Liver (tissue), 8 donors: ENCODE measurements at regions not wholly inside any gene's neighbourhood (a gene's known extent, or its start where the extent isn't known, plus 50 kb on each side); places are given as distances from the start of the nearest gene placed in this dataset.

Experiments
- DNase-seq: peaks from one replicate; pipeline ENCODE4 v3.0.0-alpha.2; 2017; ENCODE audit warnings: low spot score
- H3K27ac ChIP-seq, 2 donors: one replicate each; pipeline ENCODE4 v1.7.0; 2013; ENCODE audit warnings: inconsistent platforms in 2 of 2, low read length in 2 of 2, control low read depth in 1 of 2, low read depth in 1 of 2, mild to moderate bottlenecking in 1 of 2
- H3K27me3 ChIP-seq, 4 donors: one replicate each; pipeline versions ENCODE4 v1.6.1 to v1.7.0; 2013; ENCODE audit warnings: low read length in 3 of 4, inconsistent platforms in 1 of 4, mild to moderate bottlenecking in 1 of 4, moderate library complexity in 1 of 4; ENCODE audit not compliant: control insufficient read depth in 4 of 4, insufficient read depth in 4 of 4
- H3K36me3 ChIP-seq, 4 donors: one replicate each; pipeline versions ENCODE4 v1.6.1 to v1.7.0; 2013; ENCODE audit warnings: low read length in 3 of 4, mild to moderate bottlenecking in 3 of 4, low read depth in 1 of 4, moderate library complexity in 1 of 4; ENCODE audit not compliant: control insufficient read depth in 4 of 4, insufficient read depth in 3 of 4
- H3K4me1 ChIP-seq, 4 donors: one replicate each; pipeline versions ENCODE4 v1.6.1 to v1.7.0; 2013; ENCODE audit warnings: low read length in 3 of 4, mild to moderate bottlenecking in 3 of 4, moderate library complexity in 1 of 4; ENCODE audit not compliant: control insufficient read depth in 4 of 4, insufficient read depth in 4 of 4
- H3K4me3 ChIP-seq, 3 donors: one replicate each; pipeline versions ENCODE4 v1.6.1 to v1.7.0; 2013; ENCODE audit warnings: low read length in 3 of 3, control low read depth in 1 of 3, low read depth in 1 of 3, mild to moderate bottlenecking in 1 of 3
- H3K9ac ChIP-seq, 2 donors: one replicate each; pipeline ENCODE4 v1.7.0; 2013; ENCODE audit warnings: low read length in 2 of 2, mild to moderate bottlenecking in 2 of 2, moderate library complexity in 2 of 2, control low read depth in 1 of 2, low read depth in 1 of 2
- H3K9me3 ChIP-seq, 4 donors: one replicate each; pipeline versions ENCODE4 v1.6.1 to v1.7.0; 2013; ENCODE audit warnings: low read length in 3 of 4; ENCODE audit not compliant: control insufficient read depth in 4 of 4
- EGR1 ChIP-seq, 2 donors: IDR thresholded peaks; 2 replicates each; pipeline ENCODE4 v1.6.1; 2016 to 2018; ENCODE audit warnings: antibody characterized with exemption in 2 of 2, low read depth in 2 of 2
- FOXA1 ChIP-seq: IDR thresholded peaks from 2 replicates; pipeline ENCODE4 v1.6.1; 2016; ENCODE audit warnings: antibody characterized with exemption
- FOXA2 ChIP-seq: IDR thresholded peaks from 2 replicates; pipeline ENCODE4 v1.6.1; 2016; ENCODE audit warnings: antibody characterized with exemption
- GABPA ChIP-seq, 2 donors: IDR thresholded peaks in 1 of 2; conservative IDR thresholded peaks in 1 of 2; 2 replicates each; pipeline ENCODE4 v1.6.1; 2016; ENCODE audit warnings: antibody characterized with exemption in 2 of 2, mild to moderate bottlenecking in 1 of 2, moderate library complexity in 1 of 2
- HNF4A ChIP-seq, 2 donors: conservative IDR thresholded peaks; 2 replicates each; pipeline ENCODE4 v1.6.1; 2016; ENCODE audit warnings: antibody characterized with exemption in 2 of 2, mild to moderate bottlenecking in 2 of 2
- HNF4G ChIP-seq: IDR thresholded peaks from 2 replicates; pipeline ENCODE4 v1.6.1; 2016; ENCODE audit warnings: antibody characterized with exemption
- JUND ChIP-seq, 2 donors: IDR thresholded peaks; 2 replicates each; pipeline ENCODE4 v1.6.1; 2016; ENCODE audit warnings: antibody characterized with exemption in 2 of 2
- NR2F2 ChIP-seq: IDR thresholded peaks from 2 replicates; pipeline ENCODE4 v1.6.1; 2016; ENCODE audit warnings: antibody characterized with exemption
- RAD21 ChIP-seq, 2 donors: IDR thresholded peaks; 2 replicates each; pipeline ENCODE4 v1.6.1; 2016; ENCODE audit warnings: antibody characterized with exemption in 2 of 2, mild to moderate bottlenecking in 2 of 2
- RXRA ChIP-seq, 2 donors: IDR thresholded peaks; 2 replicates each; pipeline ENCODE4 v1.6.1; 2017 to 2018; ENCODE audit warnings: antibody characterized with exemption in 2 of 2, mild to moderate bottlenecking in 1 of 2
- SP1 ChIP-seq: IDR thresholded peaks from 2 replicates; pipeline ENCODE4 v1.6.1; 2018; ENCODE audit warnings: antibody characterized with exemption, mild to moderate bottlenecking
- TAF1 ChIP-seq: conservative IDR thresholded peaks from 2 replicates; pipeline ENCODE4 v1.6.1; 2016; ENCODE audit warnings: antibody characterized with exemption, mild to moderate bottlenecking
- YY1 ChIP-seq: IDR thresholded peaks from 2 replicates; pipeline ENCODE4 v1.6.1; 2016; ENCODE audit warnings: antibody characterized with exemption, mild to moderate bottlenecking
- WGBS: extraction: QIAGEN DNeasy Blood & Tissue Kit; methylation state at CpG from one replicate; pipeline ENCODE4 v1.1.7; 2013; 5-methylcytosine and 5-hydroxymethylcytosine counted together
- TF ChIP-seq, protein P1 (sequence below): IDR thresholded peaks from 2 replicates; pipeline ENCODE4 v1.6.1; 2016; ENCODE audit warnings: antibody characterized with exemption
- TF ChIP-seq, protein P2 (sequence below): IDR thresholded peaks from 2 replicates; pipeline ENCODE4 v1.6.1; 2016; ENCODE audit warnings: antibody characterized with exemption
- TF ChIP-seq, protein P3 (sequence below): fragments of 150-350 bp; IDR thresholded peaks from 2 replicates; pipeline ENCODE4 v1.5.1; 2017; ENCODE audit warnings: improper control_type of control experiment, low read depth, low read length; ENCODE audit not compliant: missing input control
- TF ChIP-seq, protein P4 (sequence below): IDR thresholded peaks from 2 replicates; pipeline ENCODE4 v1.6.1; 2016; ENCODE audit warnings: antibody characterized with exemption
- TF ChIP-seq, protein P5 (sequence below): IDR thresholded peaks from 2 replicates; pipeline ENCODE4 v1.6.1; 2016; ENCODE audit warnings: antibody characterized with exemption, mild to moderate bottlenecking
- donor health status: healthy.
- donor health status: healthy.
- donor health status: healthy.
- donor health status: healthy.
- donor health status: healthy.

DNA sequence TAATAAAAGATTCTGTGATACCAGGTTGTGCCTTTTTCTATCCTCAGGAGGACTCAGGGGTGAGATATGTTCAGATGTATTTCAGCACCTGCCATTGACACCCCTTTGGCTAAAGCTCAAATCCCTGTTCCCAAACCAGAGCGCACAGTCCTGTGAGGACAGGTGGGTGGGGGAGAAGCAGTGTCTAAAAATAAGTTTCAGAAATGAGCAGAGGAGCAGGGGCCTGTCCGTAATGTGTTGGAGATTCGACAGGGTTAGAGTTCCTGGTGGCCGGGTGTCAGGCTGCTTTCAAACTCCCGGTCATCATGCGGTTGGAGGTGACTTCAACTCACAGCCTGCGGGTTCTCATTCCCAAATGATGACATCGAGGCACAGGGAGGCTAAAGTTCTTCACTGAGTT is 211.5 kb downstream of the KLF6 start:
- Histone ChIP-seq H3K4me3 (no peak overlapping the region), H3K36me3 (no peaks in the 10 kb centered on the region), H3K27me3 (no peaks in the 10 kb centered on the region), H3K4me1 (no peaks in the 10 kb centered on the region), H3K9me3 (no peaks in the 10 kb centered on the region), H3K27ac (no peak overlapping the region), H3K9ac (no peak overlapping the region)
- 71% methylated on average over 8 of the region's 8 CpGs for WGBS
- TF ChIP-seq NR2F2 (no peak), RAD21 (IDR thresholded peaks at IDR 0.05) (no peak), EGR1 (IDR thresholded peaks at IDR 0.05; ENCODE audit: low read depth in 2 of 2) (no peak), SP1 (no peak), FOXA2 (no peak), RXRA (IDR thresholded peaks at IDR 0.05) (no peak), JUND (IDR thresholded peaks at IDR 0.05) (no peak), GABPA (IDR thresholded peaks at IDR 0.05 in 1 of 2, conservative IDR thresholded peaks at IDR 0.05 in 1 of 2) (no peak), TAF1 (no peak), YY1 (no peak), FOXA1 (no peak)
- TF ChIP-seq, protein P1, sequence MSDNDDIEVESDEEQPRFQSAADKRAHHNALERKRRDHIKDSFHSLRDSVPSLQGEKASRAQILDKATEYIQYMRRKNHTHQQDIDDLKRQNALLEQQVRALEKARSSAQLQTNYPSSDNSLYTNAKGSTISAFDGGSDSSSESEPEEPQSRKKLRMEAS: no peak
- TF ChIP-seq, protein P2, sequence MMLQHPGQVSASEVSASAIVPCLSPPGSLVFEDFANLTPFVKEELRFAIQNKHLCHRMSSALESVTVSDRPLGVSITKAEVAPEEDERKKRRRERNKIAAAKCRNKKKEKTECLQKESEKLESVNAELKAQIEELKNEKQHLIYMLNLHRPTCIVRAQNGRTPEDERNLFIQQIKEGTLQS: no peak
- TF ChIP-seq, protein P3, sequence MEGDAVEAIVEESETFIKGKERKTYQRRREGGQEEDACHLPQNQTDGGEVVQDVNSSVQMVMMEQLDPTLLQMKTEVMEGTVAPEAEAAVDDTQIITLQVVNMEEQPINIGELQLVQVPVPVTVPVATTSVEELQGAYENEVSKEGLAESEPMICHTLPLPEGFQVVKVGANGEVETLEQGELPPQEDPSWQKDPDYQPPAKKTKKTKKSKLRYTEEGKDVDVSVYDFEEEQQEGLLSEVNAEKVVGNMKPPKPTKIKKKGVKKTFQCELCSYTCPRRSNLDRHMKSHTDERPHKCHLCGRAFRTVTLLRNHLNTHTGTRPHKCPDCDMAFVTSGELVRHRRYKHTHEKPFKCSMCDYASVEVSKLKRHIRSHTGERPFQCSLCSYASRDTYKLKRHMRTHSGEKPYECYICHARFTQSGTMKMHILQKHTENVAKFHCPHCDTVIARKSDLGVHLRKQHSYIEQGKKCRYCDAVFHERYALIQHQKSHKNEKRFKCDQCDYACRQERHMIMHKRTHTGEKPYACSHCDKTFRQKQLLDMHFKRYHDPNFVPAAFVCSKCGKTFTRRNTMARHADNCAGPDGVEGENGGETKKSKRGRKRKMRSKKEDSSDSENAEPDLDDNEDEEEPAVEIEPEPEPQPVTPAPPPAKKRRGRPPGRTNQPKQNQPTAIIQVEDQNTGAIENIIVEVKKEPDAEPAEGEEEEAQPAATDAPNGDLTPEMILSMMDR: no peak
- TF ChIP-seq, protein P4, sequence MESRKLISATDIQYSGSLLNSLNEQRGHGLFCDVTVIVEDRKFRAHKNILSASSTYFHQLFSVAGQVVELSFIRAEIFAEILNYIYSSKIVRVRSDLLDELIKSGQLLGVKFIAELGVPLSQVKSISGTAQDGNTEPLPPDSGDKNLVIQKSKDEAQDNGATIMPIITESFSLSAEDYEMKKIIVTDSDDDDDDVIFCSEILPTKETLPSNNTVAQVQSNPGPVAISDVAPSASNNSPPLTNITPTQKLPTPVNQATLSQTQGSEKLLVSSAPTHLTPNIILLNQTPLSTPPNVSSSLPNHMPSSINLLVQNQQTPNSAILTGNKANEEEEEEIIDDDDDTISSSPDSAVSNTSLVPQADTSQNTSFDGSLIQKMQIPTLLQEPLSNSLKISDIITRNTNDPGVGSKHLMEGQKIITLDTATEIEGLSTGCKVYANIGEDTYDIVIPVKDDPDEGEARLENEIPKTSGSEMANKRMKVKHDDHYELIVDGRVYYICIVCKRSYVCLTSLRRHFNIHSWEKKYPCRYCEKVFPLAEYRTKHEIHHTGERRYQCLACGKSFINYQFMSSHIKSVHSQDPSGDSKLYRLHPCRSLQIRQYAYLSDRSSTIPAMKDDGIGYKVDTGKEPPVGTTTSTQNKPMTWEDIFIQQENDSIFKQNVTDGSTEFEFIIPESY: no peak
- no peak for DNase-seq

DNA sequence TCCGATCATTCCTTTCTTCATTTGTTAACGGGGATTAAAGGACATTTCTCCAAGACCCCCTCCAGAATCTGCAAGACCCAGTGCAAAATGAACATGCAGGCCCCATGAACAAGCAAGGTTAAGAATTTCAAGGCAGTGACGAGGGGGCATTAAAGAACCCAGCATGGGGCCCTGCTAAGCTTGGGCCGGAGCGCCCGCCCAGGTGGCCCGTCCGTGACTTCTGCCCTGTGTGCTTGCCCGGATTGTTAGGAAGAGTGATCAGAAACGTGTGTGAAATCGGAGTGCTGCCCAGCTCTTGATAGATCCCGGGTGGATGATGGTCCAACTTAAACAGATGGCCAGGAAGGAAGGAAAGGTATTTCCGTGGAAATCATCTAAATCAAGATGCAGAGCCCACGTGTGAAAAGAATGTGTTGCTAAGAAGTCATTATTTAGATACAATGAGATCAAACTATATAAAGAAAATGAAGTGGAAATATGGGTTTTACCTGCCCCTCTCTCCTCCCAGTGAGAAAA is 213.6 kb downstream of the KLF6 start:
- no peak for DNase-seq
- no peaks in the 10 kb centered on the region for H3K9me3 ChIP-seq
- H3K27me3 ChIP-seq: no peaks in the 10 kb centered on the region
- TF ChIP-seq YY1 (no peak), EGR1 (IDR thresholded peaks at IDR 0.05; ENCODE audit: low read depth in 2 of 2) (no peak), SP1 (no peak), HNF4A (conservative IDR thresholded peaks at IDR 0.05) (no peak), TAF1 (no peak), FOXA1 (no peak), RXRA (IDR thresholded peaks at IDR 0.05) (no peak), HNF4G (no peak), GABPA (IDR thresholded peaks at IDR 0.05 in 1 of 2, conservative IDR thresholded peaks at IDR 0.05 in 1 of 2) (no peak), NR2F2 (no peak), FOXA2 (no peak), JUND (IDR thresholded peaks at IDR 0.05) (no peak), RAD21 (IDR thresholded peaks at IDR 0.05) (no peak)
- TF ChIP-seq, protein P2: no peak
- TF ChIP-seq, protein P5, sequence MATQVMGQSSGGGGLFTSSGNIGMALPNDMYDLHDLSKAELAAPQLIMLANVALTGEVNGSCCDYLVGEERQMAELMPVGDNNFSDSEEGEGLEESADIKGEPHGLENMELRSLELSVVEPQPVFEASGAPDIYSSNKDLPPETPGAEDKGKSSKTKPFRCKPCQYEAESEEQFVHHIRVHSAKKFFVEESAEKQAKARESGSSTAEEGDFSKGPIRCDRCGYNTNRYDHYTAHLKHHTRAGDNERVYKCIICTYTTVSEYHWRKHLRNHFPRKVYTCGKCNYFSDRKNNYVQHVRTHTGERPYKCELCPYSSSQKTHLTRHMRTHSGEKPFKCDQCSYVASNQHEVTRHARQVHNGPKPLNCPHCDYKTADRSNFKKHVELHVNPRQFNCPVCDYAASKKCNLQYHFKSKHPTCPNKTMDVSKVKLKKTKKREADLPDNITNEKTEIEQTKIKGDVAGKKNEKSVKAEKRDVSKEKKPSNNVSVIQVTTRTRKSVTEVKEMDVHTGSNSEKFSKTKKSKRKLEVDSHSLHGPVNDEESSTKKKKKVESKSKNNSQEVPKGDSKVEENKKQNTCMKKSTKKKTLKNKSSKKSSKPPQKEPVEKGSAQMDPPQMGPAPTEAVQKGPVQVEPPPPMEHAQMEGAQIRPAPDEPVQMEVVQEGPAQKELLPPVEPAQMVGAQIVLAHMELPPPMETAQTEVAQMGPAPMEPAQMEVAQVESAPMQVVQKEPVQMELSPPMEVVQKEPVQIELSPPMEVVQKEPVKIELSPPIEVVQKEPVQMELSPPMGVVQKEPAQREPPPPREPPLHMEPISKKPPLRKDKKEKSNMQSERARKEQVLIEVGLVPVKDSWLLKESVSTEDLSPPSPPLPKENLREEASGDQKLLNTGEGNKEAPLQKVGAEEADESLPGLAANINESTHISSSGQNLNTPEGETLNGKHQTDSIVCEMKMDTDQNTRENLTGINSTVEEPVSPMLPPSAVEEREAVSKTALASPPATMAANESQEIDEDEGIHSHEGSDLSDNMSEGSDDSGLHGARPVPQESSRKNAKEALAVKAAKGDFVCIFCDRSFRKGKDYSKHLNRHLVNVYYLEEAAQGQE: no peak
- TF ChIP-seq, protein P1: no peak
- TF ChIP-seq, protein P3: no peak
- TF ChIP-seq, protein P4: no peak
- no peaks in the 10 kb centered on the region for H3K4me1 ChIP-seq
- no peak overlapping the region for H3K27ac ChIP-seq
- H3K36me3 ChIP-seq: no peaks in the 10 kb centered on the region
- no peak overlapping the region for H3K9ac ChIP-seq
- H3K4me3 ChIP-seq: no peak overlapping the region
- 90% methylated on average over 14 of the region's 14 CpGs for WGBS
